ENCODE measurements at regions not wholly inside any gene's neighbourhood (a gene's known extent, or its start where the extent isn't known, plus 50 kb on each side); places are given as distances from the start of the nearest gene placed in this dataset.

GRCh38 chr2:150319085-150319484, 168.4 kb downstream of the RND3 start:
- DNase-seq (ENCODE audit: low spot score): no peak

DNA sequence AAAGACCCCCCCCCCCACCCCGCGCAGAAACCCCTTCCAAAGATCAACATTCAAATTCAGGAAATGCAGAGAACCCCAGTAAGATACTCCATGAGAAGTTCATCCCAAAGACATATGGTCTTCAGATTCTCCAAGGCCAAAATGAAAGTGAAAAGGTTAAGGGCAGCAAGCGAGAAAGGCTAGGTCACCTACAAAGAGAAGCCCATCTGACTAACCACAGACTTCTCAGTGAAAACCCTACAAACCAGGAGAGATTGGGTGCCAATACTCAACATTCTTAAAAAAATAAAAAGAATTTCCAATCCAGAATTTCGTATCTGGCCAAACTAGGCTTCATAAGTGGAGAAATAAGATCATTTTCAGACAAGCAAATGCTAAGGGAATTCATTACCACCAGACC, 175.2 kb downstream of the RND3 start:
- no peak for DNase-seq (ENCODE audit: low spot score)

DNA sequence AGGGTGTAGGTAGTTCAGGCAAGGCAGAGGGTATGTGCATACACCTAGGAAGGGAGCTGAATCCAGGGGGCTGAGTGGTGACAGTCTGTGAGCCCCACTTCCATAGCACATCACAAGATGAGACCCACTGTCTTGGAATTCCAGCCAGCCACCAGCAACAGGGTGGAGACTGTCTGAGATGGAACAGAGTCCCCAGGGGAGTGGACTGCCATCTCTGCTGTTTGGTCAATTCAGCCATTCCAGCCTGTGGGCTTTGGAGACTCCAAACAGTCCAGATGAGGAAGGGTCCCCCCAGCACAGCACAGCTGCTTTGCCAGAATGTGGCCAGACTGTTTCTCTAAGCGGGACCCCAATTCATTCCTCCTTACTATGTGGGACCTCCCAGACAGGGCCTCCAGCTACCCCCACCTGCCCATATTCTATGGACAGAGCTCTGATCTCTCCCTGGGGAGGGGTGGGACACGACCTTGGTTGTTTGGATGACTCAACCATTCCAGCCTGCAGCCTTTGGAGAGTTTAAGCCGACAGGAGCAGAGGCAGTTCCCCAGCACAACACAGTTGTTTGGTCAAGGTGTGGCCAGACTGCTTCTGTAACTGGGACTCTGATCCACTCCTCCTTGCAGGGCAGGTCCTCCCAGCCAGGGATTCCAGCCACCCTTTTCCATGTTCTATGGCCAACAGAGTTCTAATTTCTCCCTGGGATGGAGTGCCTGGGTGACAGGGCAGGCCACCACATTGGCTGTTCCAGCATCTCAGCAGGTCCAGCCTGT, 178.0 kb downstream of the RND3 start:
- DNase-seq (ENCODE audit: low spot score): no peak

GRCh38 chr2:150307258-150307657, 180.2 kb downstream of the RND3 start:
- DNase-seq (ENCODE audit: low spot score): no peak

GRCh38 chr2:150303281-150303680, 184.2 kb downstream of the RND3 start:
- DNase-seq (ENCODE audit: low spot score): no peak

DNA sequence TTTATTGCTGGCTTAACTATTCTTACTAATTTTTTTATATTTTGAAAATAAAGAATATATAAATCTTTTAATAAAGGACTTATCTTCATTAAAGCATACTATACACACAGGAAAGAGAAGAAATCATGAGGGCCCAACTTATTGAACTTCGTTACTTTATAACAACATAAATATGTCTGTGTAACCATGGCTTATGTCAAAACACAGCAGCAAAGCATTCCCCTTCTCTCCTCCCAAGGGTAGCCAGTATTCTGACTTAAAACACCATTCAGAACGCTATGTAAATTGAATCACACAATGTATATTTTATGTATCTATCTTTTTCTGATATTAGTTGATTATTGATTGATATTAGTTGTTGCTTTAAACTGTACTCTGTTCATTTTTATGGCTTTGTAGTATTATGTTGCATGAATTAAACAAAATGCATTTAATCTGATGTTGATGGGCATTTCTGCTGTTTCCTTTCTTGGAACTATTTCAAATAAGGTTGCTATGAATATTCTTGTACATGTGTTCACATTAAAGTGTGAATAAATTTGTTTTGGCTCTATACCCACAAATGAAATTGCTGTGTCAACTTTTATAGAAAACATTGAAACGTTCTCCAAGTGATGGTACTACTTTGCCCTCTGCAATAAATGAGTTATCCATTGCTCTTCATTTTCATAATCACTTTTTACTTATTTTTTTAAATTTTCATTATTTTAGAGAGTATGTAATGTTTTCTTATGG, 188.7 kb downstream of the RND3 start:
- no peak for DNase-seq (ENCODE audit: low spot score)

GRCh38 chr2:150296770-150297546, 190.5 kb downstream of the RND3 start:
- DNase-seq (ENCODE audit: low spot score): peak; percentile 26

DNA sequence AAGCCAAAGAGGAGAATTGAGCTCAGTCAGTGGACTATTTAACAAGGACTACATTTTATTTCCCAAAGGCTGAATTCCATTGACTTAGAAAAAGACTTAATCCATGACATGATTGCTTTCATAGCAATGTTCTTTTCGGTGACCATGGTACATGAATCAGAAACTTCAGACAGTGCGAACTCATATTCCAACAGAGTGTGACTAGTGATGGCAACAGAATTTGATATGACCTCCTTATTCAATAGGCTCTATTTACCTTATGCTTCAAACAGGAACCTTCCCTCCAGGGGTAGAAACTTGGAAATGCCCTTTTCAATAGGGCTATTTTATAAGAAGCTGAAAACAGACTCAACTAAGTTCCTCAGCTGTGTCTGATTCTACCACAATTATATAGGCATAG, 191.9 kb downstream of the RND3 start:
- no peak for DNase-seq (ENCODE audit: low spot score)

DNA sequence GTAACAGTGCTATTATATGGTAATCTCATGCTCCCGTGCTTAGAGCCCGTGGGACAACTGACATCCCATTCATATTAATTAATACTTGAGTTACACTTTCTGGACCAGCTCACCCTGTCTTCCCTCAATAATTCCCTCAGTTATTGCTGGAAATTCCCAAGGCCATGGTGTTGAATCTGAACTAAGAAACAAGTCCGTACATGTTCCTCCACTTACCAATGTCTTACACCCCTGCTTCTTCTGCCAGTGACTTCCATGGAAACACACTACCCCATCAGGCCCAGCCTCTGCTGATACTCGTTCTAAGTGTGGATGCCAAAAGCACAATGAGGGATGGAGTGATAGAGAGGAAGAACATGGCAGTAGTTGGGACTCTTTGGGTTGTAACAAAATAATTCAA, 193.7 kb downstream of the RND3 start:
- DNase-seq (ENCODE audit: low spot score): no peak

DNA sequence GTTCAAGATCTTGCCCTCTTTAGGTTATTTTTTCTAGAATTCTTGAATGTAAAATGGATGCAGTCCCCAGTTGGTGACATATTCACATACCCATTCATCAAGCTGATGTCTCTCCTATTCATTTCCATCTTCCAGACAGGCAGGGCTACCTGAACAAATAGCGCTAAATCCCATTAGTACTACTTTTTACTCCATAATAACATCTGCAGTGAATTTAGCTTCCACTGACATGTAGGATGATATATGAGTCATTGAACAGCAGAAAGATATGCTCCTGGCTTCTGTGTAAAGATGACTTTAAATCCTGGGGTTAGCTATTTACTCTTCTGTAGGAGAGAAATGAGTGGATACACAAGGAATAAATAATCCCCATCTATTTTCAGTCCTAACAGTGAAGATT, 194.7 kb downstream of the RND3 start:
- peak; percentile 22 for DNase-seq (ENCODE audit: low spot score)

GRCh38 chr2:150292192-150292591, 195.3 kb downstream of the RND3 start:
- no peak for DNase-seq (ENCODE audit: low spot score)

GRCh38 chr2:150286730-150287362, 200.6 kb downstream of the RND3 start:
- DNase-seq (ENCODE audit: low spot score): no peak

DNA sequence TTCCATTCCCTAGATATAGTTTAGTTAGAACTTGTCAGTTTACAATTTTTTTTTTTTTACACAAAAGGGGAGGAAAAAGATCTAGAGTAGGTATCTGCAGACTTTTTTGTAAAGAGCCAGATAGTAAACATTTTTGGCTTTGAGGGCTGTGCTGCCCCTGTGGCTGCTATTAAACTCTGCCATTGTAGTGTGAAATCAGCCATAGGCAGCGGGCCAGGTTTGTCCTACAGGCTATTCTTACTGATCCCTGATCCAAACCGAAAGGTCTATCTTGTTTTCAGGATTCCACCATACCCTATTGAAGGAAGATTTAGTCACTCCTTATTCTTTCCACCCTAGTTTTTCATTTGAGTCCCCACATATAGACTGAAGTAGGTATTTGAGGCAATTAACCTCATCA, 203.4 kb downstream of the RND3 start:
- DNase-seq (ENCODE audit: low spot score): no peak

DNA sequence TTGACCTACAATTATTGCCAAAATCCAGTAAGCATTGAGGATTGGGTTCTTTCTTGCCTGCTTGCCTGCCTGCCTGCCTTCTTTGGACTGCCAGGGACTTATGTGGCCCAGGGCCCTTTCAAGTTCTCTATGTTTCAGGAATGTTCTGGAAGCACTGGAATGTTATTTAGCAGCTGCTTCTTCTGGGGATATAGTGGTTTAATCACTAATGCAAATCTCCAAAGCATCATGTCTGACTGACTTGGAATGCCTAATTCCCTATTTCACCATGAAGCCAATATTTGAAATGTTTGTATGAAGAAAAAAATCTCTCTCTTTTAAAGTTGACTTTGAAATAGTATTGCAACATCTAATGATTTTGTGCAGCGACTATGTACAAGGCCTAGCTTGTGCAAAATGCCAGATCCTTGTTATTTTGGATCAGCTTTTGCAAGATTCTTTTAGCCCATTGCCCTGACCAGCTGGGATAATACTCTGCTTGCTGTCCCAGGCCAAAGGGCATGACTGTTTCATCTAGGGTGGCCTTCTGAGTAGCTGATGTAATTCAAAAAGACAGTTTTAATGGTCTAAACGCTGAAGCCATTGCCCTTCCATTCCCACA, 204.6 kb downstream of the RND3 start:
- peak; percentile 15 for DNase-seq (ENCODE audit: low spot score)

DNA sequence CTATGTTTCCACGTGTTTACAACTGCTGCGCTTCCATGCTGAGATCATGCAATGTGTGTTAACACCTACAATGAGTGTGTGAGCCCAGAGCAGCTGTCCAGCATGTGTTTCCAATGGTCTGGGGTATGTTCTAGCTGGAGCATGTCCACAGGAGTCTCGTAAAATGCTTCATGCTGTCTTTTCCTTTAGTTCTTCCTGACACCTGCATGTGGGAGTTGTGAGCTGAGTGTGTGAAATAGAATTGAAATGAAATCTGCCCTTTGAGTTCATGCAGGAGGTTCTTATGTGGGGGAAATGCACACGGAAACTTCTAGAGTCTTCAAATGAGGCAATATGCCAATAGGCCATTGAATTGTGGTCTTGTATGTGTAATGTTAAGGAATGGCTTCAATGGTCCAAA, 205.1 kb downstream of the RND3 start:
- DNase-seq (ENCODE audit: low spot score): no peak

- DNase-seq (ENCODE audit: low spot score): peak; percentile 70
These were observed 207.2 kb downstream of the RND3 start for GRCh38 chr2:150280231-150280630.

DNA sequence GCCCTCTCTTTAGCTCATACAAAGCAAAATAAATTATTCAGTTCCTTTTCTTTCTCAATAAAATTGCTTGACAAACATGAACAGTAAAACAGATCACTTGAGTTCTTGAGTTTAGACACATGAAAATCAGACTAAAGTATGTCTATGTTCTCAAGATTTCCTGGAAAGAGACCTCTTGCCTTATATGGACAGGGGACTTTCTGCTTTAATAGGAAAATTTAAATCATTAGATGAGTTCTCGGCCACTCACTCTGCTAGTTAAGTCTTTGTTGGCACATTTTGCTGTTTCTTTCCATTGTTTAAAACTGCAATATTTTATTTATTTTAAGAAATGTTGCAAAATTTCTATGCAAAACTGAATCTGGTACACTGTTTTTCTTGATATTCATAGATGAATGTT, 207.8 kb downstream of the RND3 start:
- DNase-seq (ENCODE audit: low spot score): no peak

DNA sequence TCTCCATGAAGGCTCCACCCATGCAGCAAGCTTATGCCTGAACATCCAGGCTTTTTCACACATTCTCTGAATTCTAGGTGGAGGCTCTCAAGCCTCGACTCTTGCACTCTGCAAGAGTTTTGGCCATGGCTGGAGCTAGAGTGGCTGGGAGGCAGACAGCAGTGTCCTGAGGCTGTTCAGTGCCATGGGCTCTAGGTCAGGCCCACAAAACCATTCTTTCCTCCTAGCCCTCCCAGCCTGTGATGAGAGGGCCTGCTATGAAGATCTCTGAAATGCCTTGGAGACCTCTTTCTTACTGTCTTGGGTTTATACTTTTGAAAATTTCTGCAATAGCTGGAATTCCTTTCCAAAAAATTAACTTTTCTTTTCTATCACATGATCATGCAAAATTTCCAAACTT, 210.7 kb downstream of the RND3 start:
- no peak for DNase-seq (ENCODE audit: low spot score)

- DNase-seq (ENCODE audit: low spot score): peak; percentile 13
These were observed 213.4 kb downstream of the RND3 start for GRCh38 chr2:150274108-150274507.

DNA sequence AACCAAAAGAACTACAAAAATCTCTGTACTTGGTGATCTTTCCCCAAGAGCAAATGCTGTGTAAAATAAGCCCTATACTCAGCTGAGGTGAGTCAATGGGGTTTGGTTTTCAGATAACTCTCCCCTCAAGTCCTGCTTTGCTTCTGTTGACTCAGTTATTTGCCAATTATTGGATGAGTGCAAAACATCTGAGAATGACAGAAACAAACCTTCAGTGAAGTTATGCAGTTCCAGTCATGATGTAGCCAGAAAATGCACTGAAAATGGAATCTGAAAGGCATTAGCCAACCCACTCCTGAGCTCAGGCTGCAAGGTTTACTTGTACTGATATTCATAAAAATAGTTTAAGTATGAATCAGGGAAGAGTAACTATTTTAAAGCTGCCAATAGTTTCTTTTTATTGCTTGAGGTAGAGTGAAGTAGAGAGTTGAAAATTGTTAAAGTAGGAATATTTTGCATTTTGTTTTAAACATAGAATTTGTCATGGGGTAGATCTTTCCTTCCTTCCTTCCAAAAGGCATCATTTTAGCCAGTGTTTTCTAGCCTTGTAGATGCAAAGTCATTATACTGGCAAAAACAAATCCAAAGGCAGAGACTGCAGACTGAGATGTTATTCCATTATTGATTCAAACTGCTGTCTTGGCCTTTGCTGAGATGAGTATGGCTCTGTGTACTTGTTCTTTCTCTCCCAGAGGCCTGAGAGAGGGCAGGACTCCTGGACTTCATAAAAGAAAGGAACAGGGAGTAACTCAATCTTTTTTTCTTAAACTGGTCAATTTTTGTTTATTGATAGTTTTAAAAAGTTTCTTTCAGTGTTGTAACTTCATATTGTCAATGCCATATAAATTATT, 215.3 kb downstream of the RND3 start:
- DNase-seq (ENCODE audit: low spot score): peak; percentile 64
